ENCODE measurements at regions not wholly inside any gene's neighbourhood (a gene's known extent, or its start where the extent isn't known, plus 50 kb on each side); places are given as distances from the start of the nearest gene placed in this dataset.

- intact Hi-C loops (cut with DNase I; ENCODE audit: low total_unique reads), result no loop called here
- WGBS, 5 donors, result 64 to 79% (median 73%) methylated on average over 1 of the region's 1 CpG
- no peak for DNase-seq
- Histone ChIP-seq H3K36me3 (no peaks in the 10 kb centered on the region), H3K9me3 (no peaks in the 10 kb centered on the region), H3K27ac (no peak overlapping the region), H3K4me1 (no peaks in the 10 kb centered on the region), H3K4me3 (no peak overlapping the region), H3K27me3 (replicated peaks in 1 of 7) (peaks cover 0 to 4% (median 0%) of the 10 kb centered on the region in 7 donors)
- TF ChIP-seq POLR2AphosphoS5 (IDR thresholded peaks at IDR 0.05) (no peak), POLR2A (IDR thresholded peaks at IDR 0.05) (no peak)
- TF ChIP-seq, protein P1, sequence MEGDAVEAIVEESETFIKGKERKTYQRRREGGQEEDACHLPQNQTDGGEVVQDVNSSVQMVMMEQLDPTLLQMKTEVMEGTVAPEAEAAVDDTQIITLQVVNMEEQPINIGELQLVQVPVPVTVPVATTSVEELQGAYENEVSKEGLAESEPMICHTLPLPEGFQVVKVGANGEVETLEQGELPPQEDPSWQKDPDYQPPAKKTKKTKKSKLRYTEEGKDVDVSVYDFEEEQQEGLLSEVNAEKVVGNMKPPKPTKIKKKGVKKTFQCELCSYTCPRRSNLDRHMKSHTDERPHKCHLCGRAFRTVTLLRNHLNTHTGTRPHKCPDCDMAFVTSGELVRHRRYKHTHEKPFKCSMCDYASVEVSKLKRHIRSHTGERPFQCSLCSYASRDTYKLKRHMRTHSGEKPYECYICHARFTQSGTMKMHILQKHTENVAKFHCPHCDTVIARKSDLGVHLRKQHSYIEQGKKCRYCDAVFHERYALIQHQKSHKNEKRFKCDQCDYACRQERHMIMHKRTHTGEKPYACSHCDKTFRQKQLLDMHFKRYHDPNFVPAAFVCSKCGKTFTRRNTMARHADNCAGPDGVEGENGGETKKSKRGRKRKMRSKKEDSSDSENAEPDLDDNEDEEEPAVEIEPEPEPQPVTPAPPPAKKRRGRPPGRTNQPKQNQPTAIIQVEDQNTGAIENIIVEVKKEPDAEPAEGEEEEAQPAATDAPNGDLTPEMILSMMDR (IDR thresholded peaks at IDR 0.05 in 8 of 11, conservative IDR thresholded peaks at IDR 0.05 in 3 of 11), result no peak
Observed at GRCh38 chr3:135325096-135325495, 530.0 kb downstream of the EPHB1 start.

- Histone ChIP-seq H3K4me1 (no peaks in the 10 kb centered on the region), H3K27ac (no peak overlapping the region), H3K4me3 (no peak overlapping the region), H3K36me3 (no peaks in the 10 kb centered on the region), H3K27me3 (replicated peaks in 1 of 7) (peaks cover 0 to 4% (median 0%) of the 10 kb centered on the region in 7 donors), H3K9me3 (no peaks in the 10 kb centered on the region)
- TF ChIP-seq, protein P1 (IDR thresholded peaks at IDR 0.05 in 8 of 11, conservative IDR thresholded peaks at IDR 0.05 in 3 of 11), result no peak
- TF ChIP-seq POLR2AphosphoS5 (IDR thresholded peaks at IDR 0.05) (no peak), POLR2A (IDR thresholded peaks at IDR 0.05) (no peak)
- WGBS, 5 donors, result 64 to 75% (median 72%) methylated on average over 6 of the region's 6 CpGs
- intact Hi-C loops (cut with DNase I; ENCODE audit: low total_unique reads), result no loop called here
- DNase-seq, result no peak
Observed at GRCh38 chr3:135325726-135326235, 530.7 kb downstream of the EPHB1 start.

DNA sequence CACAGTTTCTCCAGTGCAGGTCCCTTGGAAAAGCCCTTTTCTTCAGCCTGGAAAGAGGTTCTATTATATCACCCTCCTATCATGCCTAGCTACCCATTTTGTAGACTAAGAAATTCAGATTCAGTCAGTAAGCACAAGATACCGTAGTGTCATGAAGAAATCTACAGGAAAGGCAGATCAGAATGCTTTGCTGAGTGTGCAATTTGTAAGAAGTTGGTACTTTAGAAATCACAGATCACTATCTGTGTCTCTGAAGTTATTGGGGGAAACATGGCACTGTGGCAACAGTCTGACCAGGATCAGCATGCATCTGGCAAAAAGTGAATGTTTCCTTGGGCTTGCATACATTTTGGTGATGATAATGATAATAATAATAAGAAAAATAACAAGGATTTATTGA is 531.8 kb downstream of the EPHB1 start:
- Histone ChIP-seq H3K27ac (no peak overlapping the region), H3K9me3 (no peaks in the 10 kb centered on the region), H3K4me3 (no peak overlapping the region), H3K36me3 (no peaks in the 10 kb centered on the region), H3K27me3 (replicated peaks in 1 of 7) (peaks cover 0 to 4% (median 0%) of the 10 kb centered on the region in 7 donors), H3K4me1 (no peaks in the 10 kb centered on the region)
- 68 to 96% (median 81%) methylated on average over 1 of the region's 1 CpG for WGBS, 5 donors
- intact Hi-C loops (cut with DNase I; ENCODE audit: low total_unique reads), result no loop called here
- DNase-seq, result no peak
- TF ChIP-seq, protein P1 (IDR thresholded peaks at IDR 0.05 in 8 of 11, conservative IDR thresholded peaks at IDR 0.05 in 3 of 11), result no peak
- TF ChIP-seq POLR2A (IDR thresholded peaks at IDR 0.05) (no peak), POLR2AphosphoS5 (IDR thresholded peaks at IDR 0.05) (no peak)

DNA sequence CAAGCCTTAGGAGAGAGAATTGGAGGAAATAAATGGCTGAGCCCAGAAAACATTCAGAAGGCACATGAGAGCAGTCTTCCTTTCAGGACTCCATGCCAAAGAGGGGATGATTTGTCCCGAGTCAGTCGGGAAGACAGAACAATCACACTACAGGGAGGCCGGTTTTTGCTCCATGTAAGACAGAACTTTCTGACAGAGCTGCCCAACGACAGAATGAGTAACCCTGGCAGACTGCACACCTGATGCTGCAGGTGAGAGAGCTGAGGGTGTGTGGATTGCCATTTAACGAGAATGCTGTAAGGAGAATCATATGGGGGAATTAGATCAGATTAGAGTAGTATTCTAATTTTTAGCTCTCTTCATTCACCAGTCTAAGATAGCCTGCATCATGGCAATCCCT is 533.0 kb downstream of the EPHB1 start:
- no peak for DNase-seq
- Histone ChIP-seq H3K4me3 (no peak overlapping the region), H3K9me3 (no peaks in the 10 kb centered on the region), H3K36me3 (no peaks in the 10 kb centered on the region), H3K27me3 (replicated peaks in 1 of 7) (peaks cover 0 to 4% (median 0%) of the 10 kb centered on the region in 7 donors), H3K4me1 (no peaks in the 10 kb centered on the region), H3K27ac (no peak overlapping the region)
- WGBS, 5 donors, result 84 to 92% (median 92%) methylated on average over 5 of the region's 5 CpGs
- intact Hi-C loops (cut with DNase I; ENCODE audit: low total_unique reads), result no loop called here
- TF ChIP-seq, protein P1 (IDR thresholded peaks at IDR 0.05 in 8 of 11, conservative IDR thresholded peaks at IDR 0.05 in 3 of 11), result no peak
- no peak for TF ChIP-seq POLR2A (IDR thresholded peaks at IDR 0.05)
- TF ChIP-seq POLR2AphosphoS5 (IDR thresholded peaks at IDR 0.05), result no peak

Data from spleen (tissue), 11 donors.